HG02840 (cell line): ENCODE measurements at regions not wholly inside any gene's neighbourhood (a gene's known extent, or its start where the extent isn't known, plus 50 kb on each side); places are given as distances from the start of the nearest gene placed in this dataset.
"Not testable (repeated sequence)": the region's sequence is repeated elsewhere in the genome, so short reads cannot be mapped to it uniquely, and the experiment has no call there.

Experiments
- ATAC-seq: cut with Tn5 transposase; IDR thresholded peaks from one replicate; pipeline ENCODE4 v1.9.1; 2021; ENCODE audit warnings: mild to moderate bottlenecking, moderate library complexity, moderate number of reproducible peaks; ENCODE audit not compliant: unreplicated experiment, low FRiP score

DNA sequence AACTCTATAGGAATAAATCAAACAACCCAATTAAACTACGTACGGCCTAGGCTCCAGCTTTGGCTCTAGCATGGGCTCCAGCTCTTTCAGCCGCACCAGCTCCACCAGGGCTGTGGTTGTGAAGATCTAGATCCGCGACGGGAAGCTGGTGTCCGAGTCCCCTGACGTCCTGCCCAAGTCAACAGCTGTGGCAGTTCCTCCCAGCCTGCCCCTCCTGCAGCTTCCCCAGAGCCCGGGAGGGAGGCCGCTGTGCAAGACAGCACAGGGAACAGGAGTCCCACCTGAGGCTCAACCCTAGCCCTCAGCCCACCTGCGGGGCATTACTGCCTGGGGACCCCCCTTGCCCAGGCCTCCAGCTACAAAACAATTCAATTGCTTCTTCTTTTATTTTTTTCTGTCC lies 2680.3 kb downstream of the PCDH7 start:
- no peak for ATAC-seq

DNA sequence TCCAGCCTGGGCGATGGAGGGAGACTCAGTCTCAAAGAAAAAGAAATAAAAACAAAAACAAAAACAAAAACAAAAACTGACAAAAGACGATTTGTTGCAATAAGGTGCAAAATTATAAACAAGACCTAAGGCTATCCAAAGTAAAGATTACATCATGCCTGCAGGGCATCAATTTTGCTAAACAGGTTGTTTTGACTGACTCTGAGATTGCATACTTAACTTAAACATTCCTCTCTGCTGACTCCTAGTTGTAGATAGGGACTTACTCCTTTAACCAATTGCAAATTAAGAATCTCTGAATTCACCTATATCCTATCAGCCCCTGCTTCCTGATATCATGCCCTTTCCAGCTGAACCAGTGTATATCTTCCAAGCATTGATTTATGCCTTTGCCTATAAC lies 2687.3 kb downstream of the PCDH7 start:
- no peak for ATAC-seq

DNA sequence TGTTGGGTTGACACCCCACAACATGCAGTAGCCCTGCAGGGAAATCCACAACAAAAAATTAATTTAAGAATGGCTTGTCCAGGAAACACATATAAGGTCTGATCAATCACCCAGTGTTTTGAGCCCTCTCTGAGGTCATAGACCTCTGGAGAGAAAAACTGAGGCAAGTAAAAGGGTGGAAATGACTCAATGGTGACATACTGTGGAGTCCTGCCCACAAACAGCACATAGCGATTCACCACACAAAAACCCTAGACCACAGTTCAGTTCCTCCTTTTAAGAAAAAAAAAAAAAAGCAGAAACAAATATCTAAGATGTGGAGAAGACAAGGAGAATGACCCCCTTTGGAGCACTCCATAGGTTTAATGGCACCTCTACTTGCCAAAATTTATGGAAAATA lies 2691.0 kb downstream of the PCDH7 start:
- no peak for ATAC-seq

DNA sequence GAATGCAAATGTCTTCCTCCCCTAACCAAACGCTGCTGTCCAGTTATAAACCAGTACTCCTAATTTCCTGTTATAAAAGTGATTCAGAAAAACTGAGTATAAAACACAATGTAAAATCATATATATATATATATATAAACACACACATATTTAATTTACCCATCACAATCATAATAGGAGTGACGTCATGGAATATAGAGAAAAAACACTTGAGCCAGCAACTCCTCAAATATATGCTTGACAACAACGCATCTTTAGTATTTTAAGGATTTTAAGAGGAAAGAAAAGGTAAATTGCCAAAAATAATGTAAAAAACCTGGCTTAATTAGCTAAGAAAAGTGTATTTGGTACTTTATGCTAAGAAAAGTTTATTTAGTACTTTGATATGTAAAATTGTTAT lies 2701.7 kb downstream of the PCDH7 start:
- no peak for ATAC-seq

DNA sequence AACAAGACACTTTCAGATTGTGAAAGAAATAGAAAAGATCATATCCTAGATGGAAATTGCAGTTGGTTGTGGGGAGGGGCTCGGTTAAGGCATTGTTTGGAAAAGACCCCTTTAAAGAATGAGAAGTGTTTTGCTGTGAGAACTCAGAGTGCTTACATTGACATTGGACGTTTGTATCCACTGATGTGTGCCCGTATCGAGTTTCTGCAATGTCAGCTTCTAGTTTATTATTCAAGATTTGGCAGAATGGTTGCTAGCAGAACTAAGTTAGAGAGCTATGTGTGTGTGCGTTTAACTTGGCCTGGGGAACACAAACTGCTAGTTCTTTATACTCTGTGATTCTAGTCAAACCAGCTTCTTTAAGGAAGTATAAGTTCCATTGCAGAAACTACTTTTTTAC lies 2702.5 kb downstream of the PCDH7 start:
- ATAC-seq, result no peak

DNA sequence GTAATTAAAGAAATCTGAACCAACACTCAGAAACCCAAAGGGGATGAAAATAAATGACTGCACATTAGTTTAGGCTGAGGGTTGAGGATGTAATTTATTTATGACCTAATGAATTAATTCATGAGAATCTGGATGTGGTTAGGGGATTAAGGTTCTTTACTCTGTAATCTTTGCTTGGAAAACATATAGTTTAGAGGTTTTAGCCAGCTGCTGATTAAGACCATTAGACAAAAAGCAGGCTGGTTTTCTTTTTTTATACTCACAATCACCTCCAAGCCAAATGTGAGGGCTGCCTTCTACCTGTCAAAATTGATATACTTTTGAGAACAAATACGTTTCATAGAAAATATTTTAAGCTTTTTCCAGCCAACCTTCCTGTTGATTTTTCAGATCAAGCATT lies 2705.8 kb downstream of the PCDH7 start:
- no peak for ATAC-seq

DNA sequence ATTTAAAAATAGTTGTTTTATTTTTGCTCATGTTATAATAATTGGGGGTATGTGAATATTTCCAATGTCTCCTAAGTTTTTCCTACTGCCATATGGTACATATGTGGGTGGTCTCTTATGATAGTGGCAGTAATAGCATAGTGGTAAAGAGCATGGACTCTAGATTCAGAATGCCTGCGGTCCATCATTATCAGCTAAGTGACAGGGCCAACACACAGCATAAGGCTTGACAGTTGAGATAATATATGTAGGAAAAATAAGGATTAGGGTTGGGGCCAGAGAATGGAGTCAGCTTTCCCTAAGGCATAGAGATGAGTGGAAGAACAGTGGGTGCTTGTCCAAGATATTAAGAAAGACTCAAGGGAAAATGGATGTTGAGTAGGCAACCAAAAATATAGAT lies 2707.5 kb downstream of the PCDH7 start:
- no peak for ATAC-seq

DNA sequence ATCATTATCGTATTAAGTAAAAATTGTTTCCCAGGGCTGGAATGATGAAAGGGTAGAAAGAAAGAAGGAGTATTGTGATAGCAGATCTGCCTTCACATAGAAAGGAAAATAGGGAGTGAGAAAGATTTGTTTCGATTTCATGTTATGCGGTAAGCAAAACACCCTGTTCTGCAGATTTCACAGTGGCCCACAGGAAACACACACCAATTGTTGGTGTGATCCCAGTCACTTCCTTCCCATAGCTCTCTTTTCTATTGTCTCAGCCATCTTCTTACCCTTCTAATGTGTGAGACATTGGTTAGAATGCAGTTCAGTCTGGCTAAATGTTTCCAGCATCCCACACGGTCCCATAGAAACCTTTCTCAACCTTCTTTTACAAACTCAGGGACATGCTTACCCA lies 2709.8 kb downstream of the PCDH7 start:
- ATAC-seq, result no peak

DNA sequence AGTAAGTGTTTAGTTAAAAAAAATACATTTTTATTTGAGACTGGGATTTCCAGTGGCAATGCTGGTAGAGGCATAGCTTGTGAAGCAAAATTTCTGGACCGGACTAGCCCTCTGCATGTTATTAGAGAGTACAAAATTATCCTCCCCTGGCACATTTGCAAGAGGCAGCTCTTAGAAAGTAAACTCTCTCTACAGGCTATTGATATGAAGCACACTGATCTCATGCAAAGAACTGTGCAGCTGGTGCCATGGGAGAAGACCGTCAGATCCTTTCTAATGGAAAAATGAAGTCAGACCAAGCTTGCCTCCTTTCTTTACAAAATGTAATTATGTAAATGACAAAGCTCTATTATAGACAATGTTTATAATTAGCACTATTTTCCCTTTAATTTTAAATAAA lies 2717.2 kb downstream of the PCDH7 start:
- ATAC-seq, result no peak

DNA sequence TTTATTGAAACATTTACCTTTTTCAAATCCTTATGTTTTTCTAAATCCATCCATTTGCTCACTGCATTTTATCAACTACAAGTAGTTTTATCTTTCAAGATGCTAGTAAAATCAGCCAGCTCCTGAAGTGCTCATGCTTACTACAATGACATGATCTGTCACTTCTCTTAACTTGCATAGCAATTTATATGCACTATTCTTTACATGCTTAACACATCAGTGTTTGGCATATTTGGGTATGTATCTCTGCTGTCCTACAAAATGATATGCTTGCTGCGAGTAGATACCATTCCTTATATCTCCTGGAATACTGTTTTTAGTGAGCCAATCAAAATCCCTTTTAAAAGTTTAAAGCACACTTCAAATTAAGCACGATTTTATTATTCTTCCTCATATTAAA lies 2726.8 kb downstream of the PCDH7 start:
- ATAC-seq, result no peak

DNA sequence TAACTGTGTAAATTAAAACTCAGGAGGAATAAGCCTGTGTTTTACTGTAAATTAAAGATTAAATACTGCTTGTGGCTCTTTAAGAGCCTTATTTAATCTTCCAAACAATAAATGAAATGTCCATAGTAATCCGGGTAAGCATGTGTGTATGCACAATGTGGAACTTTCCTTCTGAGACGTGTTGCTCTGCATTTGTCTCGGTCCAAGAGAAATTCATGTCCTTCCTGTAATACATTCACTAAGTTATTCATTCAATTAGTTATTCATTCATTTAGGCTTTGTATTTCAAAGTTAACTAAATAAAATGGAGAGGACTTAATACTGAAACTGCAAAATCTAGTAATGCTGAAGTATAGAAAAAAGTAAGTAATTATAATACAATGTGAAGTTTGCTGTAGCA lies 2728.8 kb downstream of the PCDH7 start:
- no peak for ATAC-seq

DNA sequence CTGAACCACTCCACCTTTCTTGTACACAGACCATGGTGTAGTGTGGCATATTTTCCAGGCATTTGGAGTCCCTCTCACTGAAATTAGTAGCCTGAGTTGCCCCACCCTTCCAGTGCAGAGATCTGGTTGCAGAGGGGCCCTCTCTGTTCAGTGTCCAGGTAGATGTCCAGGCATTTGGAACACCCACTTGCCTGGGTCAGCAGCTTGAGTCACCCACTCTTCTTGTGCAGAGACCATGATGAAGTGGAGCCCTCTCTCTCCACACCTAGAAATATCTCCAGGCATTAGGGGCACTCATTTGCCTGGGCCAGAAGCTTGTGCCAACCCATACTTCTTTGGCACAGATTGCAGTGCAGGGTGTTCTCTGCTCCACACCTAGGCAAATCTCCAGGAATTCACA lies 2733.3 kb downstream of the PCDH7 start:
- ATAC-seq, result no peak

DNA sequence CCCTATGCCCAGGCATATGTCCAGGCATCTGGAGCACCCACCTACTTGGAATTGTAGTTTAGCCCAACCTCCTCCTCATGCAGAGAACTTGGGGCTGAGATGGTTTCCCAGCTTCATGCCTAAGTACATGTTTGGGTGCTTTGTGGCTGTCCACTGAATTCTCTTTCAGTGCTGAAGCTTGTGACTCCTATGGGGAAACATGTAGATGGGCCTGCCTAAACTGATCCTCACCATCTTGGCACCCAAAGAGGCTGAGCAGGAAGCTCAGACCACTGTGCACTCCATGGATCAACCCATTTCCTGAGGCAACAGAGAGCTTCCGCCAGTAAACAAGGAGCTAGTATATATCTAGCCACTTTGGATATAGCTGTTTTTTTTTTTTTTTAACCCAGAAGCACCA lies 2733.7 kb downstream of the PCDH7 start:
- no peak for ATAC-seq

DNA sequence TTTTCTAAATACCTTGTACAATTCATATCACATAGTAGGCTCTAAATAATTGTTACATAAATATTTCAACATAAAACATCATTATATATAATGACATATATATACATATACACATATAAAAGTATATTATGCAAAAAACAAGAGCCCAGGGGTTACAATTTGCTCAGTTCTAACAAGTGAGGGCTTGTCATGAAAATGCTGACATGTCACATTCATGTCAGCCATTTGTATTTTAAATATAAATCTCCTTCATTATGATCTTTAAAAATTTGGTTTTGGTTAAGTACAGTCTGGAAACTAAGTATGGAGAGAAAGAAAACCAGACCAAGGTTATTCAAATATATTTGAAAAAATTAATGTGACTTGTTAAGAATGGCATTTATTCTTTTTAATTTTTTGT lies 2745.4 kb downstream of the PCDH7 start:
- ATAC-seq, result no peak

DNA sequence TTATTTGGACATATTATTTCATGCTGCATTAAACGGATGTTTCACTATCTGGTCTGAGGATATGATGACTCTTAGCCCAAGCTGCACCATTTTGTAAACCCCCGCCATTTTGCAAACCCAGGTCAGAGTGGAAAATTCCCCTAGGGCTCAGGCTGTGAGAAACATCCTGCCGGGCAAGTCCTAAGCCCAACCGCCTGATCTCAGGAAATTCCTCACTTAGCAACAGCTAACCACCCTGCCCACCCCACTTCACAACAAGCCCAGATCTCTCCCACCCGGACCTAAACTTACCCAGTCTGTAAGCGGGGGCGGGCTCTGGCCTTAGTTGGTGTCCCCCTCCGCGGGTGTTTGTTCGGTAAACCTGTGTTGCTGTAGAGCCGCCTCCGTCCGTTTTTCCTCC lies 2747.1 kb downstream of the PCDH7 start:
- ATAC-seq, result no peak

DNA sequence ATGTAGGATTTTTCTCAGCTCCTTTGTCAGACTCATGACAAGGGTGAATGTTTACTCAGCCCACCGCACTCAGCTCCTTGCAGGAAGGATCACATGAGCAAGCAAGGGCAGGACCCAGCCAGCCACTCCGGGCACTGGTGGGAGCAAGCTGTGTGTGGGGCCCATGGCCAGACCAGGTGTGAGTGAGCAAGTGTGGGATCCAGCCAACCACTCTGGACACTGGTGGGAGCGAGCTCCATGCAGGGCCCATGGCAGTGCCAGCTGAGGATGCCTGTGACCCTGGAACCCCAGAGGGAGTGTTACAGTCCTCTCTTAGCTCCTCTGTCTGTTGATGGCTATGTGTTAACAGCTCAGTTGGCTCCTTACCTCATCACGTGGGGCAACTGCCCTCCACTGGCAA lies 2750.6 kb downstream of the PCDH7 start:
- no peak for ATAC-seq

DNA sequence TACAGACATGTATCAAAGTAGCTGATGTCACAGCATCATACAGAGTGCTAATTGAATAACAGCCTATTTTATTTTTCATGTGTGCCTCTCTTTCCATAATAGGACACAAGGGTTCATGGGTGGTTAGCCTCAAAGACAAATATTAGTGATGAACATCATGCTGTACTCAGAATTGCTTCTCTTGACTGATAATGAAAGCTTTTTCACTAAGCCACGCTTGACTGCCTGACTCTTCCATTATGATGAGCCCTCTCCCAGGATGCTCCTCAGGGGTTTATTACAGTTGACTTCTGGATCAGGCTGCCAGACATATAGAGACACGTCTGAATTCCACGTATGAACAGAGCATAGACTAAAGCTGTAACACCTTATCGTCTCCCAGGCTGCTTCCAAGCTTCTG lies 2757.5 kb downstream of the PCDH7 start:
- ATAC-seq, result no peak

DNA sequence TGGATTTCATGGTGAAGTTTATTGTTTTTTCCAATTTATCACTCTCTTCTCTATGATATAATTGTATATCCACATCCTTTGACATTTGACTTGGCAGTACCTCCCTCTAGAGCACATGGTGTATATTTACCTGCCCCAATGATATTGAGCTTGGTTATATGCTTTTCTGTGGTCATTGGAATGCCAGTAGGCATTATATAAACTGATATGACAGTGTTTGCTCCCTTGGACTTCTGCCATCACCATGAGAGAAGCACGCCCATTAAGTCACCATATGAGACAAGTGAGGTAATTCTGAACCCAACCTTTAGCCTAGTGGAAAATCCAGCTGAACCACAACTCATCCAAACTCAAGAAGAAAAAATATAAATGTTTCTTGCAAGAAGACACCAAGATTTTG lies 2761.5 kb downstream of the ARAP2 start:
- no peak for ATAC-seq

DNA sequence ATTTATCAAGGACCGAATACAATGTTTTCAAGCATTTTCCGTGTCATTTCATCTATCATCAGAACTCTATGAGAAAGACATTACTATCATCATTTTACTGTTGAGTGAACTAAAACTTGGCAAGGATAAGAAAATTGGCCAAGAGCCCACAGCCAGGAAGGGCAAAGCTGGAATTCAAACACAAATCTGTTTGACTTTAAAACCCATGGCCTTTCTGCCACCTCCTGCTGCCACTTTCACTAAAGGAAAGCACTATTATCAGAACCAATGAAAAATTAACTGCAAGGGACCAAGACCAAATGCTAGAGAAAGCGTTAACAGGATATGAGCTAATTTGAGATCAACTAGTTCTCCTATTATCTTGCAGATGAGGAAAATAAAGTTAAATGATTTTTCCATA lies 2759.2 kb downstream of the ARAP2 start:
- no peak for ATAC-seq

DNA sequence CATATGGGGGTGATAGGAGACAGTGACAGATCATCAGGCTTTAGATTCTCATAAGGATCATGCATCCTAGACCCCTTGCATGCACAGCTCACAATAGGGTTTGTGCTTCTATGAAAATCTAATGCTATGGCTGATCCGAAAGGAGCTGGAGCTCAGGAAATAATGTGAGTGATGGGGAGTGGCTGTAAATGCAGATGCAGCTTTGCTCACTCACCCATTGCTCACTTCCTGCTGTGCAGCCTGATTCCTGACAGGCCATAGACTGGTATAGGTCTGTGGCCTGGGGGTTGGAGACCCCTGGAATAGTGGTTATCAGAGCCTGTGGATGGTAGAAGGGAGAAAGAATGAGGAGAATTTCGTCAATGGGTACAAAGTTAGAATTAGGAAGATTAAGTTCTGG lies 2751.1 kb downstream of the ARAP2 start:
- ATAC-seq, result no peak

DNA sequence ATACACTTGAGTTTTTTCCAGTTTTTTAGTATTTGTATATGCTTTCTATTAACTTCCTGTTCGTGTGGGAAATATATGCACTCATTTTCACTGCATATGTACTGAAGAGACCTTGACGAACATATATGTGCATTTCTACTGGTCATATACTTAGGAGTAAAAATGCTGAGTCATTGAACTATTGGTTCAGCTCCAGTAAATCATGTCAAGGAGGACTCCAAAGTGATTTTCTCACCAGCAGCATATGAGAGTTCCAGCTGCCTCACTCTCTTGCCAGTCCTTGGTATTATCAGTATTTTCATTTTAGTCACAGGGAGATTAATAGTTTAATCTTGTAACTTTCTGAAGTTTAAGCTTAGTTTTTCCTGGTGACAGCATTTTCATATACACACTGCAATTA lies 2750.2 kb downstream of the ARAP2 start:
- no peak for ATAC-seq

DNA sequence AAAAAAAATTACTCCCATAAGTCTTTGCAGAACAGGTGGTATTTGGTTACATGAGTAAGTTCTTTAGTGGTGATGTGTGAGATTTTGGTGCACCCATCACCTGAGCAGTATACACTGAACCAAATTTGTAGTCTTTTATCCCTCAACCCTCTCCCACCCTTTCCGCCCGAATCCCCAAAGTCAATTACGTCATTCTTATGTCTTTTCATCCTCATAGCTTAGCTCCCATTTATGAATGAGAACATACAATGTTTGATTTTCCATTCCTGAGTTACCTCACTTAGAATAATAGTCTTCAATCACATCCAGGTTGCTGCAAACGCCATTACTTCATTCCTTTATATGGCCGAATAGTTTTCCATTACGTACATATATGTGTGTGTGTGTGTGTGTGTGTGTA lies 2742.7 kb downstream of the ARAP2 start:
- ATAC-seq, result not testable (repeated sequence)

DNA sequence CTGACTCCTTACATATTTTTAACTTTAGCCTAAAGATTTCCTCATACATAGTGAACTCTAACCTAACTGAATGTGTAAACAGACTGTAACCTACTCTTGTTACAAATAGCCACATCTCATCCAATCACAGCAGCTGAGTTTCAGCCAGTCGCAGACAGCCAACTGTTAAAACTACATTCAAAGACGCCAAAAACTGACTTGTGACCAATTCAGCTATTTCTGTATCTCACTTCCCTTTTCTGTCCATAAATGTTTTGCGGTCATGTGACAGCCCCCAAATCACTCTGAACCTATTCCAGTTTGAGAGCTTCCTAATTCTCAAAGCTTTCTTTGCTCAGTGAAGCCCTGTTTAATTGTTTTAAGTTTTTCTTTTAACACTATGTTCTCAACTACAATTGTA lies 2731.9 kb downstream of the ARAP2 start:
- ATAC-seq, result no peak

DNA sequence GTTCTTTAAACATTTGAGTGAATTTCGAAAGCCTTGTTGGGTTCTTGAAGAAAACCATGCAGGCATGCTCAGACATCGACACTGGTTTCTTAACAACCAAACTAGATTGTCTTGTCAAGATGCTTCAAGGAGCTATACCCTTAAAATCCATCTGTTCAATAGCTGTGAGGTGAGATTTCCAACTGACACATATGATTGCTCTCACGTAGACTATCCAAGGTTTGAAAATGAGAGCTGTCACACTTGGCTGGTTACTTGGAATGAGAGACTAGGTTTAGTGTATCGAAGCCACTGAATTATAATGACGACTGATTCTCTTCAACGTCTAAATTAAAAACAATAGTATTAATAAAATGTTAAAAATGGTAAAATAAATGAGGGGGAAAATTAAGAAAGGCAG lies 2725.5 kb downstream of the ARAP2 start:
- ATAC-seq, result no peak
